ENCODE measurements at regions not wholly inside any gene's neighbourhood (a gene's known extent, or its start where the extent isn't known, plus 50 kb on each side); places are given as distances from the start of the nearest gene placed in this dataset.

GRCh38 chr4:150007512-150007911 is 70.7 kb upstream of the DCLK2 start:
- no peak for TF ChIP-seq CTCF (conservative IDR thresholded peaks at IDR 0.05; ENCODE audit: low read length)
- TF ChIP-seq EZH2phosphoT487 (IDR thresholded peaks at IDR 0.05; ENCODE audit: borderline replicate concordance): no peak
